ENCODE measurements at regions not wholly inside any gene's neighbourhood (a gene's known extent, or its start where the extent isn't known, plus 50 kb on each side); places are given as distances from the start of the nearest gene placed in this dataset.

DNA sequence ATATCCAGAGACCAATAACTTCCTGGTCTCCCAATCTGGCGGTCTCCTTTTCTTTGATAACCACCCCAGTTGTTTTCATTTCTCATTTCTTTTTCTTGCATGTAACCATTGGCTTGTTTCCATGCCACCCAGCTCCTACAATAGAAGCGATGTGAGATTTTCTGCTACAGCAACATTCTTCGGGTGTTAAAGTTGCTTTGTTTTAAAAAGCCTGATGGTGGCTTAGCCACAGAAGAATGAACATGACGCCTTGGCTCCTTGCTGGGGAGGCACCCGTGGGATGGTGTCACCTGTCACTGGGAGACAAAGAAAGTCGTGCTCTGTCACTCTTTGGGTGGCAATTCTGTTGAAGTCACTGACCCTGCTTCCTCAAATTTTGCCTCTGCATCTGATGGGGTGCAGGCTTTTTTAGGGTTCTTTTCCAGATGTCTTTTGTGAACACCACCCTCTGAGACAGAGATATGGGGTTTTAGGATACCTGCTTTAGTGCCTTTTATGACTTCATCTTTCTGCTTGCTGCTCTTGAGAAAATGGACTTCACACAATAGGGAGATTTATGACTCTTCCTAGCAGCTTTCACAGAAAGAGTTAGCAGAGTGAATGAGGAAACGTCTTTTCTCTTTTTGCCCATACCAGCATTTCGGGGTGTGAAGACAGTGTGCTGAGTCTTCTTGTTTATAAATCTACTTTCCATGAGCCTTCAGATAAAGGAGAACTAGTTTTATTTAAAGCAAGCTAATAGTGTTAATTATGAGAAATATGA lies 265.3 kb upstream of the TBX3 start:
- DNase-seq, result no peak

- DNase-seq, result no peak
Observed at GRCh38 chr12:114945351-114945750, 261.4 kb upstream of the TBX3 start.

DNA sequence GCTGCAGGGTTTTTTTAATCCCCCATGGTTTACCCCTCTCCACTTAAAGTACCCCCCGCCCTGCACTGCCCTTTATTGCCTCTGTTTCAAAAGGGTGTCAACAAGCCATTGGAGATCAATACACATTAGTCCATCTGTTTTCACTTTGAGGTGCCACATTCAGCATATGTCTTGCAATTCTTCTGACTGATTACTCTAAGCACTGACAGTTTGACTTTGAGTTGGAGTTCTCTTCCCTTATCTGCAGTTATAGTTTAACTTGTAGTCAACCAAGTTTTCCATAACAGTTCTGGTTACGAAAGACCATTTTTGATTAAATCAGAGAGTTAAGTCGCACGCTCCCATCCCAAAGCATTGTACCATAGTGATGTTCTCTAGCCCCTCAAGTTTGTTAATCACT lies 260.8 kb upstream of the TBX3 start:
- DNase-seq, result no peak

GRCh38 chr12:114943601-114944000 lies 259.6 kb upstream of the TBX3 start:
- no peak for DNase-seq

DNA sequence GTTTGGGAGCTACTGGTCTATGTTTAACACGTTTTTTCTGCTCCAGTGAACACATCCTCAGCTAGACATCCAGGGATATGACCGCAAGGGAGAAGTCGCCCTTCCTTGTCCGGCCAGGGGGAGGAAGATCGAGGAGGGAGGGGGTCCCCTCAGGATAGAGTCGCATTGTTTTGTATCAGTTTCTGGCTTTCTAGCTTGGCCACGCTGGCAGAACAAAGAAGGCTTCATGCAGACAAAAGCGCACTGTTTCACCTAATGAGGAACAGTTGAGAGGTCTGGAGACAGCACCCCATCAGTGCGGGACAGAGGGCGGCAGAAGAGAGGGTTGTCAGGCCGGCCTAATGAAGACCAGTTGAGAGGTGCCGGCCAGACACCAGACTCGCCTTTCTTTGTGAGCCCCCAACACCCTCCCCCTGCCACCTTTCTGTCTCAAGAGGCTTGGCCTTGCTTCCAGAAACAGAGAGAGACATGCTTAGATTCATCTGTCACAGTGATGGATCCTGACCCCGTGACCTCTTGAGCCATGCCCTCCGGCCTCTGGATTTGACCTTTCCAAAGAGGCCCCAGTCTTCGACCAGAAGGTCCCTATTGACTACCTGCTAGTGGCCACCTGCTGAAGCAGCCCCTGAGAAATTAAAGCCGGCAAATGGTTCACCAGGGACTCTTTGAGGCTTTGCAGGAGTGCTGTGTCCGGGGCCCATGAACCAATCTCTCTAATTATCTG lies 254.7 kb upstream of the TBX3 start:
- no peak for DNase-seq

DNA sequence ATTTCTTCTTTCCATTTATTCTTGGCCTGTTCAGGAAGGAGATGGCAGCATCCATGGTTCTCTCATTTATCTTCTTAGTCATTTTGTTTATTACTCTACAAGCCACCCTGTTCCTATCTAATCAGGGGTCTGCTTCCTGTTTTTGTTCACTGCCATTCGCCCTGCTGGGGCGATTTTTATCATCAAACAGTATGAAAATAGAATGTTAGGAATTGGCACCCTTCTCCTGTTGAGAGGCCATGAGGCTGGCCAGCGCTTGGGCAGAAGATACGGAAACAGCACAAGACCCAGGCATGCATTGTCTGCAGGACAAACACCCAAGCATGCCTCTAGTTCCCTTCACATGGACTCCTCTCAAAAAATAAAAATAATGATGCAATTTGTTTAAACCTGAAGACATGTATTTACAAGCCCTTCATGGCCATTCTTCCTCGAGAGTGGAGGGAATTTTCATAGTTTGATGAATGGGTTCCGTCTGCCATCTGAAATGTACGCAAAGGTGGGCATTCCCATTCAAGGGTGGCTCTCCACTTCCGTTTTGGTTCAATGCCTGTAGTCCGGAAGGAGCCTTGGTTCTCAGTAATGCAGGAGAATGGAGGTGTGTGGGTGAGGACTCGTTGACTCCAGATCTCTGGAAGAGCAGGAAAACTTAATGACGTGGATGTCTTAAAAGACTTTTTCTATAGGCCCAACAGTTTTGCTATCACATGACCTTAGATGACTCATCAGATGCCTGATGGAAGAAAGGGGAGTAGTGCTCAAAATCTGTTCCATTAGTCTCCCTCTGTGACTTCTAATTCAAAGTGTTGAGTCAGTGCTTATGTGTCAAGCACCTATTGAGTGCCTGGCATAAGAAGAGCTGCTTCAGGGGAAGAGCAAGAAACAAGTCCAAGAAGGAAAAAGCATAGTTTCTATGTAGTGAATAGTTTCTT lies 252.4 kb upstream of the TBX3 start:
- DNase-seq, result no peak

- DNase-seq, result peak; percentile 13
Observed at GRCh38 chr12:114935658-114936057, 251.7 kb upstream of the TBX3 start.

DNA sequence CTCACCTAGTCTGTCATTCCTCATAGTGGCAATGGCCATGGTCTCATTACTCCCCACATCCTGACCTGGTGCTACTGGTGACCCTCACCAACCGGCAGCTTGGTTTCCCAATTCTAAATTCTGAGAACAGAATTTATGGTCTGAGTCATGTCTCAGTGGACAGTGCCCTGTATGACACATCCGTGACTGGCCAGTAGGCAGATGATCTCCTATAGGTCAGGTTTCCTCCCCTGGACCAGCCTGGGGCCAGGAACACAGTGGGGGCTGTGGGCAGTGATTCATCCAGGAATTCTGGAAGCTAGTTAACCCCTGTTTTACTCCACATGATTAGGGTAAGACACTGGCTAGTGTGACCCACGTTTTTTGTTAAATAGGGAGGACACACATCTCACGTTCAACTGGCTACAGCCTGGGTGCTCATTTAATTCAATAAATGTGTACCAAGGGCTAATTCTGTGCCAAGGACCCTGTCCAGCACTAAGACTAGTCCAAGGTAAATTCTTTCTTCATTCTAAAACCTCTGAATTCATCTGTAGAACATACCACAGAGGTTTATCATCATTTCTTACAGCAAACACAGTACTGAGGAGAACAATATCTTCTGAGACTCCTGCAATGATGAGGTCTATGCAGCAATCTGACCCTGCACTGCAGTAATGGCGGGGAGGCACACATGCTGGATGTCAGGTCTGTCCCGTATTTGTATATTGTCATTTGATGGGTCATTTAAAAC lies 249.6 kb upstream of the TBX3 start:
- DNase-seq, result no peak

DNA sequence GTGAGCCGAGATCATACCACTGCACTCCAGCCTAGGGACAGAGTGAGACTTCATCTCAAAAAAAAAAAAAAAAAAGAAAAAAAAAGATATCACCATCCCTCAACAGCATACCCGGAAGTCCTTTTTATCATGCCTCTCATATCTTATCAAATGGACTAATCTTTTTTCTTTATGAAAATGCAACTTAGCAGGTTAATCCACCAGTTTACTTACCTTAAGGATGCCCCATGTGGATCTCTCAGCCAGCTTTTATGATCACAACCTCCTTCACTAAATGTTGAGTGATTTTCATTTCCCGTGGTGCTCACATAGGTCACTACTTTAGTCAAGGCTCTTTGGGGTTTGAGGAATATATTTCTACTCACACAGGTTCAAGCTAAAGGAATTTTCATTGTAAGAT lies 248.8 kb upstream of the TBX3 start:
- DNase-seq, result no peak

GRCh38 chr12:114931025-114931424 lies 247.1 kb upstream of the TBX3 start:
- DNase-seq, result no peak

DNA sequence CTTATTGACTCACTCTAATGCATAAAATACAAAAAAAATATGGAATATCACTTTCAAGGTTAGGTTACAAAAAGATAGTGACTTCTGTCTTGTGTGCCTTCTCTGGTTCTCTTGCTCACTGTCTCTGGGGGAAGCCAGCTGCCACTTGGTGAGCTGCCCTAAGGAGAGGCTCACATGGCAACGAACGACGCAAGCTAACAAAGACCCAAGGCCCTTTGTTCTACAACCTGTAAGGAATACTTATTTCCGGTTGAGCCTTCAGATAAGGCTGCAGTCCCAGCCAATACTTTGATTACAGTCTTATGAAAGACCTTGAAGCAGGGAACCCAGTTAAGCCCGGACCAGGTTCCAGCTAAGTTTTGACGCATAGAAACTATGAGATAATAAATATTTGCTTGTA lies 242.4 kb upstream of the TBX3 start:
- DNase-seq, result no peak

- DNase-seq, result no peak
Observed at GRCh38 chr12:114924946-114925475, 241.0 kb upstream of the TBX3 start.

DNA sequence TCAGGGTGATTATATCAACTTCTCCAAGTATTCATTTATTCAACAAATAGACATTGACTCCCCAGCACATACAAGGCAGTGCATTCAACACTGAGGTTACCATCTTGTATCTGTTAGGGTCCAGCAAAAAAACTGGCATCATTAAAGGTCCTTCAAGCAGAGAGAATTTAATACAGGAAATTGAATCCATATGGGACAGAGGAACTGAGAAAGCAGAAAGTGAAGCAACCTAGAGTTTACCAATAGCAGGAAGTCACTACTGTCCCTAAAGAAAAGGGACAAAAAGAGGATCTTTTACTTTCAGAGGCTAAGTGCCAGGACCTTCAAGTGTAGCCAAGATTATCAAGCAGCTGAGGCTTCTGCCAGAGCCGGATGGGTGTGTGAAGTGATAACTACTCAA lies 237.8 kb upstream of the TBX3 start:
- DNase-seq, result no peak

- DNase-seq, result no peak
Observed at GRCh38 chr12:114920771-114921554, 237.0 kb upstream of the TBX3 start.

- no peak for DNase-seq
Observed at GRCh38 chr12:114919479-114919878, 235.5 kb upstream of the TBX3 start.

- DNase-seq, result no peak
Observed at GRCh38 chr12:114918535-114919233, 234.7 kb upstream of the TBX3 start.

GRCh38 chr12:114917953-114918352 lies 234.0 kb upstream of the TBX3 start:
- no peak for DNase-seq

DNA sequence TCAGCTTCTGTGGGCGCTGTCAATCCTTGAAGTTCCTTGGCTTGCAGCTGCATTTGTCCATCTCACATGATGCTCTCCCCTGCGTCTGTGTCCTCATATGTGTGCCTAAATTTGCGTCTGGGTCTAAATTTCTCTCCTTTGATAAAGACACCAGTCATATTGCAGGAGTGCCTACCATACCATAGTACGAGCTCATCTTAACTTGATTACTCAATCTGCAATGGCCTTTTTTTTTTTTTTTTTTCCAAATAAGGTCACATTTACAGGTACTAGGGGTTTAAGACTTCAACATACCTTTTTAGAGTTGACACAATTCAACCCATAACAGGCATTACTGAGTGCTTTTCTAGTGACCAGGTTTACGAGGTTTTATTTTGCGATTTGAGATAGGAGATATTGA lies 233.3 kb upstream of the TBX3 start:
- no peak for DNase-seq

DNA sequence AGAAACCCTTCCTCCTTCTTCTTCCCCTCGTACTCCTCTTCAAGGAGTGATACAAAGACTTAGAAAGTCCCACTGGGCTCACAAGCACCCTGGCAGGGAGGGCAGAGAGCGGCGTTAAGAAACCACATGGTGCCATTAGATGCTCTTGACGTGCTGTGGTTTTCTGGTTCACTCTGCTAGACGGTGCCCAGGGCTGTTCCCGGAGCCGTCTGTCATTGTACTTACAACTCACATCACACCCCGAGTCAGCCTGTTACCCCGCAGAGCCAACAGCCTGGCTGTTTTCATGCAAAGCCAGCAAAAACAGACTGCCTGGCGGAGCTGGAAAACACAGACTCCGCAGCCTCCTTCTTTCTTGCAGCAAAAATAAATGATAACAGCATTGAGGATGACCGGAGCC lies 232.6 kb upstream of the TBX3 start:
- DNase-seq, result no peak

- no peak for DNase-seq
Observed at GRCh38 chr12:114916124-114916523, 232.1 kb upstream of the TBX3 start.

Data from DMS53 (cell line).